ENCODE measurements at regions not wholly inside any gene's neighbourhood (a gene's known extent, or its start where the extent isn't known, plus 50 kb on each side); places are given as distances from the start of the nearest gene placed in this dataset.

GRCh38 chr5:43993634-43994351, 390.8 kb downstream of the NNT start:
- DNase-seq (ENCODE audit: low spot score), result peak; percentile 48
- TF ChIP-seq ZNF619 (CRISPR knock-in tag; IDR thresholded peaks at IDR 0.05) (no peak), JUN (CRISPR knock-in tag; IDR thresholded peaks at IDR 0.05) (no peak), NCOA2 (CRISPR knock-in tag; IDR thresholded peaks at IDR 0.05) (no peak), ZNF234 (CRISPR knock-in tag; conservative IDR thresholded peaks at IDR 0.05) (no peak), MXD4 (CRISPR knock-in tag; IDR thresholded peaks at IDR 0.05) (no peak), CSRNP2 (CRISPR knock-in tag; conservative IDR thresholded peaks at IDR 0.05; ENCODE audit: low read depth) (no peak), THAP7 (CRISPR knock-in tag; IDR thresholded peaks at IDR 0.05) (no peak), MAFK (conservative IDR thresholded peaks at IDR 0.05 in 1 of 2, IDR thresholded peaks at IDR 0.05 in 1 of 2; ENCODE audit: low read length in 2 of 2) (peak in 1 of 2 experiments; percentile 13; a peak in 1 of 4 replicates), NR2F1 (CRISPR knock-in tag; IDR thresholded peaks at IDR 0.05) (0 out of 4 replicates have a peak, but pooled peaks of 1 of the 2 experiments have one; percentile 23), ZNF644 (CRISPR knock-in tag; IDR thresholded peaks at IDR 0.05; ENCODE audit: low read depth) (peak; percentile 62; the same call in 1 of the 2 replicates), GATAD2A (CRISPR knock-in tag; IDR thresholded peaks at IDR 0.05) (peak; percentile 59; the same call in 1 of the 2 replicates)
- TF ChIP-seq, protein P1, sequence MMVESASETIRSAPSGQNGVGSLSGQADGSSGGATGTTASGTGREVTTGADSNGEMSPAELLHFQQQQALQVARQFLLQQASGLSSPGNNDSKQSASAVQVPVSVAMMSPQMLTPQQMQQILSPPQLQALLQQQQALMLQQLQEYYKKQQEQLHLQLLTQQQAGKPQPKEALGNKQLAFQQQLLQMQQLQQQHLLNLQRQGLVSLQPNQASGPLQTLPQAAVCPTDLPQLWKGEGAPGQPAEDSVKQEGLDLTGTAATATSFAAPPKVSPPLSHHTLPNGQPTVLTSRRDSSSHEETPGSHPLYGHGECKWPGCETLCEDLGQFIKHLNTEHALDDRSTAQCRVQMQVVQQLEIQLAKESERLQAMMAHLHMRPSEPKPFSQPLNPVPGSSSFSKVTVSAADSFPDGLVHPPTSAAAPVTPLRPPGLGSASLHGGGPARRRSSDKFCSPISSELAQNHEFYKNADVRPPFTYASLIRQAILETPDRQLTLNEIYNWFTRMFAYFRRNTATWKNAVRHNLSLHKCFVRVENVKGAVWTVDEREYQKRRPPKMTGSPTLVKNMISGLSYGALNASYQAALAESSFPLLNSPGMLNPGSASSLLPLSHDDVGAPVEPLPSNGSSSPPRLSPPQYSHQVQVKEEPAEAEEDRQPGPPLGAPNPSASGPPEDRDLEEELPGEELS (CRISPR knock-in tag; IDR thresholded peaks at IDR 0.05), result 0 out of 2 replicates have a peak, but pooled peaks have one; percentile 20
- TF ChIP-seq, protein P2, sequence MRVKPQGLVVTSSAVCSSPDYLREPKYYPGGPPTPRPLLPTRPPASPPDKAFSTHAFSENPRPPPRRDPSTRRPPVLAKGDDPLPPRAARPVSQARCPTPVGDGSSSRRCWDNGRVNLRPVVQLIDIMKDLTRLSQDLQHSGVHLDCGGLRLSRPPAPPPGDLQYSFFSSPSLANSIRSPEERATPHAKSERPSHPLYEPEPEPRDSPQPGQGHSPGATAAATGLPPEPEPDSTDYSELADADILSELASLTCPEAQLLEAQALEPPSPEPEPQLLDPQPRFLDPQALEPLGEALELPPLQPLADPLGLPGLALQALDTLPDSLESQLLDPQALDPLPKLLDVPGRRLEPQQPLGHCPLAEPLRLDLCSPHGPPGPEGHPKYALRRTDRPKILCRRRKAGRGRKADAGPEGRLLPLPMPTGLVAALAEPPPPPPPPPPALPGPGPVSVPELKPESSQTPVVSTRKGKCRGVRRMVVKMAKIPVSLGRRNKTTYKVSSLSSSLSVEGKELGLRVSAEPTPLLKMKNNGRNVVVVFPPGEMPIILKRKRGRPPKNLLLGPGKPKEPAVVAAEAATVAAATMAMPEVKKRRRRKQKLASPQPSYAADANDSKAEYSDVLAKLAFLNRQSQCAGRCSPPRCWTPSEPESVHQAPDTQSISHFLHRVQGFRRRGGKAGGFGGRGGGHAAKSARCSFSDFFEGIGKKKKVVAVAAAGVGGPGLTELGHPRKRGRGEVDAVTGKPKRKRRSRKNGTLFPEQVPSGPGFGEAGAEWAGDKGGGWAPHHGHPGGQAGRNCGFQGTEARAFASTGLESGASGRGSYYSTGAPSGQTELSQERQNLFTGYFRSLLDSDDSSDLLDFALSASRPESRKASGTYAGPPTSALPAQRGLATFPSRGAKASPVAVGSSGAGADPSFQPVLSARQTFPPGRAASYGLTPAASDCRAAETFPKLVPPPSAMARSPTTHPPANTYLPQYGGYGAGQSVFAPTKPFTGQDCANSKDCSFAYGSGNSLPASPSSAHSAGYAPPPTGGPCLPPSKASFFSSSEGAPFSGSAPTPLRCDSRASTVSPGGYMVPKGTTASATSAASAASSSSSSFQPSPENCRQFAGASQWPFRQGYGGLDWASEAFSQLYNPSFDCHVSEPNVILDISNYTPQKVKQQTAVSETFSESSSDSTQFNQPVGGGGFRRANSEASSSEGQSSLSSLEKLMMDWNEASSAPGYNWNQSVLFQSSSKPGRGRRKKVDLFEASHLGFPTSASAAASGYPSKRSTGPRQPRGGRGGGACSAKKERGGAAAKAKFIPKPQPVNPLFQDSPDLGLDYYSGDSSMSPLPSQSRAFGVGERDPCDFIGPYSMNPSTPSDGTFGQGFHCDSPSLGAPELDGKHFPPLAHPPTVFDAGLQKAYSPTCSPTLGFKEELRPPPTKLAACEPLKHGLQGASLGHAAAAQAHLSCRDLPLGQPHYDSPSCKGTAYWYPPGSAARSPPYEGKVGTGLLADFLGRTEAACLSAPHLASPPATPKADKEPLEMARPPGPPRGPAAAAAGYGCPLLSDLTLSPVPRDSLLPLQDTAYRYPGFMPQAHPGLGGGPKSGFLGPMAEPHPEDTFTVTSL (CRISPR knock-in tag; IDR thresholded peaks at IDR 0.05; ENCODE audit: borderline replicate concordance), result 0 out of 2 replicates have a peak, but pooled peaks have one; percentile 16

More at GRCh38 chr5:43993634-43994351, 390.8 kb downstream of the NNT start:
- Histone ChIP-seq H4K20me1 (ENCODE audit: insufficient read depth, low read length) (no peaks in the 10 kb centered on the region), H3K4me1 (ENCODE audit: insufficient read depth, low read length) (peaks cover 48% of the 10 kb centered on the region), H3K79me2 (ENCODE audit: insufficient read depth, low read length) (no peaks in the 10 kb centered on the region), H3K27me3 (ENCODE audit: control insufficient read depth in 1 of 2, insufficient read depth in 2 of 2, low read length in 2 of 2) (no peaks in the 10 kb centered on the region), H3K36me3 (replicated peaks in 1 of 2; ENCODE audit: control insufficient read depth in 1 of 2, insufficient read depth in 2 of 2, low read length in 2 of 2) (no peaks in the 10 kb centered on the region), H3K4me2 (ENCODE audit: low read depth, low read length) (peak overlapping the region; percentile 48), H3K9me3 (ENCODE audit: low read length) (no peaks in the 10 kb centered on the region), H2AFZ (ENCODE audit: low read length) (no peak overlapping the region), H3K9ac (ENCODE audit: insufficient read depth, low read depth, low read length) (no peak overlapping the region), H3K4me3 (replicated peaks in 1 of 3; ENCODE audit: insufficient read depth in 1 of 3, low read depth in 2 of 3, low read length in 3 of 3) (peak overlapping the region in 2 of 3 experiments; percentile 9 to 14; a peak in 3 of 6 replicates), H3K27ac (ENCODE audit: extremely low read length, insufficient read depth, low read length) (peak overlapping the region; percentile 50)
- POLR2A ChIA-PET, result no interaction called here
- ATAC-seq, result no peak
- BruUV-seq (replicated peaks), result no TSS peak
- CTCF ChIA-PET (ENCODE audit: low intra/inter-chr PET ratio, low total read pairs), result no interaction called here
- WGBS (ENCODE audit: low lambda C conversion rate), result 40% methylated on average over 9 of the region's 9 CpGs
- no peak for FAIRE-seq
- in situ Hi-C loops (cut with HindIII; ENCODE audit: extremely low pct_ligation_motif_present, low pct_unique_long_range_greater_than_20kb), result no loop called here
- intact Hi-C loops (cut with micrococcal nuclease; ENCODE audit: unreplicated experiment), result loop anchor here (10.0 kb wide), 1 partner anchor 811 kb away; the partner anchor contains the start of gene MRPS30

All from HepG2 (cell line).